PC-3 (cell line): ENCODE measurements at regions not wholly inside any gene's neighbourhood (a gene's known extent, or its start where the extent isn't known, plus 50 kb on each side); places are given as distances from the start of the nearest gene placed in this dataset.

Experiments
- EZH2 ChIP-seq: fragments of 300-600 bp; sonication (generic); IDR thresholded peaks from one replicate; pipeline ENCODE4 v1.6.1; 2017; ENCODE audit warnings: antibody characterized with exemption, mild to moderate bottlenecking, low read length; ENCODE audit not compliant: unreplicated experiment
- TF ChIP-seq, protein P1 (sequence below): fragments of 300-600 bp; sonication (generic); conservative IDR thresholded peaks from 2 replicates; pipeline ENCODE4 v1.5.1; 2017; ENCODE audit warnings: antibody characterized with exemption, low read depth, mild to moderate bottlenecking, low read length

DNA sequence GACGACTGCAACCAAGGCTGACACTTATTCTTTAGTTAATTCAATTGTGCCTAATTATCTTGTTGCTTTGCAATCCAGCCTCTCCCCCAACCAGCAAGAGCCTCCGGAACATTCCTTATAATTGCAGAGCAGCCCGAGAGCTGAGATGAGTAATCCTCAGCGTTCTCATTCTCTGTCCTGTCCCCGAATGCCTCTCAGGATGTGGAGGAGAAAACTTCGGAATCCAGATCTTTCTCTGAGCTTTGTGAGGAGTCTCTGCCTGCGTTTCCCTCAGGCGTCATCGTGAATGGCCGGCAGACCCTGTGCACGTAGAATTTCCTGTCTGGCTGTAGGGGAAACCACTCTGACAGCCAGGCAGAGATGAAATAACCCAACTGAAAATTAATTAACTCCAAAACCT lies 160.5 kb upstream of the DIO3 start:
- TF ChIP-seq, protein P1, sequence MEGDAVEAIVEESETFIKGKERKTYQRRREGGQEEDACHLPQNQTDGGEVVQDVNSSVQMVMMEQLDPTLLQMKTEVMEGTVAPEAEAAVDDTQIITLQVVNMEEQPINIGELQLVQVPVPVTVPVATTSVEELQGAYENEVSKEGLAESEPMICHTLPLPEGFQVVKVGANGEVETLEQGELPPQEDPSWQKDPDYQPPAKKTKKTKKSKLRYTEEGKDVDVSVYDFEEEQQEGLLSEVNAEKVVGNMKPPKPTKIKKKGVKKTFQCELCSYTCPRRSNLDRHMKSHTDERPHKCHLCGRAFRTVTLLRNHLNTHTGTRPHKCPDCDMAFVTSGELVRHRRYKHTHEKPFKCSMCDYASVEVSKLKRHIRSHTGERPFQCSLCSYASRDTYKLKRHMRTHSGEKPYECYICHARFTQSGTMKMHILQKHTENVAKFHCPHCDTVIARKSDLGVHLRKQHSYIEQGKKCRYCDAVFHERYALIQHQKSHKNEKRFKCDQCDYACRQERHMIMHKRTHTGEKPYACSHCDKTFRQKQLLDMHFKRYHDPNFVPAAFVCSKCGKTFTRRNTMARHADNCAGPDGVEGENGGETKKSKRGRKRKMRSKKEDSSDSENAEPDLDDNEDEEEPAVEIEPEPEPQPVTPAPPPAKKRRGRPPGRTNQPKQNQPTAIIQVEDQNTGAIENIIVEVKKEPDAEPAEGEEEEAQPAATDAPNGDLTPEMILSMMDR, result no peak
- TF ChIP-seq EZH2, result no peak
